Pancreas (tissue), 10 donors: ENCODE measurements at regions not wholly inside any gene's neighbourhood (a gene's known extent, or its start where the extent isn't known, plus 50 kb on each side); places are given as distances from the start of the nearest gene placed in this dataset.

Experiments
- ATAC-seq, 4 donors: fragments of 200-7000 bp; cut with Tn5 transposase; one replicate each; pipeline versions ENCODE4 v1.8.0 to v1.9.1; 2020; ENCODE audit warnings: mild to moderate bottlenecking in 4 of 4, moderate library complexity in 4 of 4
- DNase-seq, 6 donors: peaks; one replicate each; pipeline ENCODE4 v3.0.0-alpha.2; 2020
- FAIRE-seq: peaks from 2 replicates; lab custom pipeline; 2012; peaks lifted over from hg19 to GRCh38; lab: Jason Lieb, UNC
- H3K27ac ChIP-seq, 4 donors: fragments of 200-600 bp; sonication (generic); 1 replicate in 3 of 4; 2 replicates in 1 of 4; pipeline versions ENCODE4 v1.5.0 to v1.8.0; 2020
- H3K27me3 ChIP-seq, 4 donors: fragments of 200-600 bp; one replicate each; pipeline ENCODE4 v1.8.0; 2021
- H3K36me3 ChIP-seq, 3 donors: fragments of 200-600 bp; sonication (generic) in 1 of 3; one replicate each; pipeline versions ENCODE4 v1.5.0 to v1.8.0; 2020 to 2021
- H3K4me1 ChIP-seq, 3 donors: fragments of 200-600 bp; one replicate each; pipeline ENCODE4 v1.8.0; 2021
- H3K4me3 ChIP-seq, 4 donors: fragments of 200-600 bp; sonication (generic) in 2 of 4; one replicate each; pipeline versions ENCODE4 v1.5.0 to v1.8.0; 2020 to 2021
- H3K9me3 ChIP-seq, 4 donors: fragments of 200-600 bp; one replicate each; pipeline ENCODE4 v1.8.0; 2021
- CTCF ChIP-seq, 4 donors: fragments of 200-600 bp; sonication (generic) in 3 of 4; IDR thresholded peaks; one replicate each; pipeline versions ENCODE4 v1.5.0 to v1.8.0; 2021; ENCODE audit warnings: antibody characterized with exemption in 4 of 4
- WGBS, 2 donors: extraction: QIAGEN DNeasy Blood & Tissue Kit; methylation state at CpG; one replicate each; pipeline ENCODE4 v1.1.7; 2013; 5-methylcytosine and 5-hydroxymethylcytosine counted together
- intact Hi-C, 3 donors: fragments of 100-400 bp; cut with DNase I; formaldehyde crosslinking; loops; one replicate each; pipeline versions ENCODE4 v1.11.1 to v1.14.2; 2022
- donor health status: healthy with polysubstance abuse.
- donor health status: DM: no; HTN: no; CAD: no; lungs with moderate emphysema.
- donor health status: DM: no; HTN: no; CAD: no.
- donor health status: control.
- donor health status: control.
- donor health status: Bipolar disorder and iron deficiency.
- donor health status: DM: yes; HTN: yes; CAD: no.
- donor health status: DM: no; HTN: no; CAD: no.
- donor health status: DM: no; HTN: no; CAD: no.
- donor health status: DM: yes; HTN: yes; CAD: no.

- no peak for ATAC-seq
- Histone ChIP-seq H3K4me1 (no peaks in the 10 kb centered on the region), H3K4me3 (no peak overlapping the region), H3K36me3 (no peaks in the 10 kb centered on the region), H3K9me3 (no peaks in the 10 kb centered on the region), H3K27ac (no peak overlapping the region), H3K27me3 (no peaks in the 10 kb centered on the region)
- TF ChIP-seq CTCF (IDR thresholded peaks at IDR 0.05): no peak
- intact Hi-C loops: no loop called here
- no peak for FAIRE-seq
- no peak for DNase-seq
Observed at GRCh38 chr5:67347821-67348220, 151.2 kb upstream of the CD180 start.

GRCh38 chr5:67346611-67347010 is 150.0 kb upstream of the CD180 start:
- FAIRE-seq: no peak
- Histone ChIP-seq H3K27me3 (no peaks in the 10 kb centered on the region), H3K4me1 (no peaks in the 10 kb centered on the region), H3K36me3 (no peaks in the 10 kb centered on the region), H3K9me3 (no peaks in the 10 kb centered on the region), H3K27ac (no peak overlapping the region), H3K4me3 (no peak overlapping the region)
- no peak for ATAC-seq
- intact Hi-C loops: no loop called here
- DNase-seq: no peak
- TF ChIP-seq CTCF (IDR thresholded peaks at IDR 0.05): no peak
- WGBS, 2 donors: 52 to 59% methylated on average over 2 of the region's 2 CpGs

GRCh38 chr5:67344870-67345269 is 148.3 kb upstream of the CD180 start:
- no peak for FAIRE-seq
- no peak for DNase-seq
- Histone ChIP-seq H3K9me3 (no peaks in the 10 kb centered on the region), H3K36me3 (no peaks in the 10 kb centered on the region), H3K27ac (no peak overlapping the region), H3K4me3 (no peak overlapping the region), H3K4me1 (no peaks in the 10 kb centered on the region), H3K27me3 (no peaks in the 10 kb centered on the region)
- intact Hi-C loops: no loop called here
- WGBS, 2 donors: 78 to 91% methylated on average over 2 of the region's 2 CpGs
- no peak for TF ChIP-seq CTCF (IDR thresholded peaks at IDR 0.05)
- no peak for ATAC-seq

- intact Hi-C loops: no loop called here
- no peak overlapping the region for H3K4me3 ChIP-seq
- H3K9me3 ChIP-seq: no peaks in the 10 kb centered on the region
- H3K27me3 ChIP-seq: no peaks in the 10 kb centered on the region
- no peaks in the 10 kb centered on the region for H3K4me1 ChIP-seq
- no peak overlapping the region for H3K27ac ChIP-seq
- H3K36me3 ChIP-seq: no peaks in the 10 kb centered on the region
- DNase-seq (no peak), FAIRE-seq (no peak), ATAC-seq (no peak)
- 83 to 90% methylated on average over 5 of the region's 5 CpGs for WGBS, 2 donors
- TF ChIP-seq CTCF (IDR thresholded peaks at IDR 0.05): no peak
Observed at GRCh38 chr5:67343835-67344234, 147.2 kb upstream of the CD180 start.

- no peak overlapping the region for H3K27ac ChIP-seq
- no peaks in the 10 kb centered on the region for H3K36me3 ChIP-seq
- H3K4me3 ChIP-seq: no peak overlapping the region
- FAIRE-seq (no peak), ATAC-seq (no peak), DNase-seq (no peak)
- H3K4me1 ChIP-seq: no peaks in the 10 kb centered on the region
- H3K9me3 ChIP-seq: no peaks in the 10 kb centered on the region
- H3K27me3 ChIP-seq: no peaks in the 10 kb centered on the region
- no peak for TF ChIP-seq CTCF (IDR thresholded peaks at IDR 0.05)
- WGBS, 2 donors: 51 to 62% methylated on average over 2 of the region's 2 CpGs
- intact Hi-C loops: no loop called here
Observed at GRCh38 chr5:67341478-67341877, 144.9 kb upstream of the CD180 start.
